NCI-H1694 (cell line): ENCODE measurements at regions not wholly inside any gene's neighbourhood (a gene's known extent, or its start where the extent isn't known, plus 50 kb on each side); places are given as distances from the start of the nearest gene placed in this dataset.
"Not testable (repeated sequence)": the region's sequence is repeated elsewhere in the genome, so short reads cannot be mapped to it uniquely, and the experiment has no call there.

ENCODE experiments used
- DNase-seq: peaks from one replicate; lab custom pipeline; 2025; lab: John Stamatoyannopoulos, UW

DNA sequence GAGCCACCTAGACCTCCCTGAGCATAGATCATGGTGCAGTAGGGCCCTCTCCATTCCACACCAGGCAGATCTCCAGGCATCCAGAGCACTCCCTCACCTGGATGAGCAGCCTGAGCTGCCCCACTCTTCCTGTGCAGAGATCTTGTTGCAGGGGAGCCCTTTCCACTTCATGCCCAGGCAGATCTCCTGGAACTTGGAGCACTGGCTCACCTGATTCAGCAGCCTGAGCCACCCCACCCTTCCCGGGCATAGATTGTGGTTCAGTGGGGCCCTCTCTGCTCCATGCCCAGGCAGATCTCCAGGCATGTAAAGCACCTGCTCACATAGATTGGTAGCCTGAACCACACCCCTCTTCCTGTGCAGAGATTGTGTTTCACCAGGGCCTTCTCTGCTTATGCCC, 78.0 kb downstream of the SEC16B start:
- DNase-seq = no peak

DNA sequence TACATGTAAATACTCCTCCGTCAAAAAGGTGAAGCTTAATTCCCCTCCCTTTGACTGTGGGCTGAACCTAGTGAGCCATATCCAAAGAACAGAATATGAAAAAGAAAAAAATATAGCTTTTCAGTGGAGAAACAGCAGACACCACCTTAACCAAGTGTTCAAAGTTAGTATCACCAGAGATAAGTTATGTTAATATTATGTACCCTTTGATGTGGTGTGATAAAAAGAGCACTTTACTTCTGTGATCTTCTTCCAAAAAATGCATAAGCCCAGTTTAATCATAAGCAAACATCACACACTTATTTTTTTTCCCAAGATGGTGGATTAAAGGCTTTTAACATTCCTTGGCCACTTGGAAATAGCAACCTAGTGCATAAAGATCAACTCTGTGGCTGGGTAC, 79.4 kb downstream of the SEC16B start:
- DNase-seq = no peak

DNA sequence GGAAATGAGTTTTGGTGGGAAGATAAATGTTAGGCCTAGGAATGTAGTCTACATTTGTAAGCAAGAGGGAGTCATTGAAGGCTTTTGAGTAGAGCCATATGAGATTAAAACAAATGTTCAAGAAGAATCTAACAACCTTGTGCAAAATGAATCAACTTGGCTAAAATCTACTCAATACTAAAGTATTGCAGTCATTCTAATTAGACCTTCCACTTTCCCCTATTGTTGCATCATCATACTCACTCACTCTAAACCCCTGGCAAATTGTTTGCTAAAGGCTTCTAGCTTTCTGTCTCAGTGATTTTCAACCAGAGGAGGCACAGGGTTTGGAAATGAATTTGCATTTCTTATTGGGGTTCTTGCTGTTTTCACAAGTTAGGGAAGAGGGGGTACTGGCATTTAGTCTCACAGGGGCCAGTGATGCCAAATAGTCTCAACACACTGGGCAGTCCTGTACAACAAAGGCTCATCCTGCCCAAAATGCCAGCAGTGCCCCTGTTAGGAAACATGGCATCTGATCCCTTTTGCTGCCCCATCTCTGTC, 85.3 kb downstream of the SEC16B start:
- no peak for DNase-seq

GRCh38 chr1:177883581-177883980, 86.3 kb downstream of the SEC16B start:
- no peak for DNase-seq

DNA sequence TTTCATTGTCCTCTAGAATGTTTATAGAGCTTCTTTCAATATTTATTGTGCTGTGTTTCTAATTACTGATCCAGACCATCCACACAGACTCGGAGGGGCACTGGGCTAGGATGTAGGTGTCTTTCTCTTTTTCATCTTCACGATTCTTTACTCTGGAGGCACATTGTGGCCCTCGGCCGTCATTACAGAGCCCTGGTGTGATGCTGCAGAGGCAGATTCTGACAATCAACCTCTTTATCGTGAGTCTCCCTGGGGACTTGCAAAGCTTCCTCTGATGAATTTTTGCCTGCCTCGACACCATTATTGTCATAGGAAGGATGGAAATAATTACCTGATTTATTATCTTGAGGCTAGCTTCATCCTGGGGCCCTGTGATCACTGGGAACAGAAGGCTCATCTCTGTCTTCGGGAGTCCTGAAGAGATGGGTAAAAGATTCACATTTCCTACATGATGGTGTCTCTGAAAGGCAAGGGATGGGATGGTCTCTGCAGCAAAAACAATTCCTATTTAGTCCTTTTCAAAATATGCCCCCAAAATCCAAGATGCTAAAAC, 89.4 kb downstream of the SEC16B start:
- DNase-seq = no peak

- no peak for DNase-seq
Measured at GRCh38 chr1:177877086-177877485, 92.8 kb downstream of the SEC16B start.

GRCh38 chr1:177873238-177873637, 96.6 kb downstream of the SEC16B start:
- DNase-seq = peak; percentile 20

- DNase-seq = no peak
Measured at GRCh38 chr1:177872308-177872900, 97.5 kb downstream of the SEC16B start.

DNA sequence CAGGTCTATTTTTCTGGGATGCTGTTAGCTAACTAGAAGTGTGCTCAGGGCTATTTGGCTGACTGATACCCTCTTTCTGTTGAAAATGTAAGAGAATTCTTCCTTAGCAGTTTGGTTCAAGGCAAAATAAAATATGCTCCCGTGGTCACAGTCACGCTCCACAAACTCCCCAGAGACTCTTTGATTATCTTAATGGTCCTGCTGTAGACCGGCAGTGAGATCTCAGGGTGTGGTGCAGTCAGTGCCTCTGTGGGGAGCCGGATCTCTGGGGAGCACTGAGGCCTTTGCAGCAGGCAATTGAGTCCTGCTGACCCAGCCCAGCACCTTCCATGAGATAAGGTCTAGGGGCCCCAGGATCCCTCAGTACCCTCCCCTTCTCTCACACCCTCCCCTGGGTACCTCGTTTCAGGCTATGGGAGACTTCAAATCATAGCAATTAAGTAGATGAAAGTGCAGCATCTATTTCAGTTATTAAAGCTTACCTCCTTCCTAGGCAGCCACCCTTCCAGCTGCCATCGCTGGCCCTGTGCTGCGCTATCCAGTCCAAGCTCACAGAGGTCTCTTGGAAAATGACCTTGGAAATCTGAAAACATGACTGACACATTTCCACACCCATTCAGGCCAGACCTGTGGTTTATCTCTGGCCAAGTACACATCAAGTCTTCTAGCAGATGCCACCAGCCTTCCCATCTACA, 98.1 kb downstream of the SEC16B start:
- no peak for DNase-seq

GRCh38 chr1:177869586-177869985, 100.3 kb downstream of the SEC16B start:
- DNase-seq = no peak

- DNase-seq = not testable (repeated sequence)
Measured at GRCh38 chr1:177869011-177869410, 100.8 kb downstream of the SEC16B start.

GRCh38 chr1:177865807-177866206, 104.1 kb downstream of the SEC16B start:
- DNase-seq = no peak

DNA sequence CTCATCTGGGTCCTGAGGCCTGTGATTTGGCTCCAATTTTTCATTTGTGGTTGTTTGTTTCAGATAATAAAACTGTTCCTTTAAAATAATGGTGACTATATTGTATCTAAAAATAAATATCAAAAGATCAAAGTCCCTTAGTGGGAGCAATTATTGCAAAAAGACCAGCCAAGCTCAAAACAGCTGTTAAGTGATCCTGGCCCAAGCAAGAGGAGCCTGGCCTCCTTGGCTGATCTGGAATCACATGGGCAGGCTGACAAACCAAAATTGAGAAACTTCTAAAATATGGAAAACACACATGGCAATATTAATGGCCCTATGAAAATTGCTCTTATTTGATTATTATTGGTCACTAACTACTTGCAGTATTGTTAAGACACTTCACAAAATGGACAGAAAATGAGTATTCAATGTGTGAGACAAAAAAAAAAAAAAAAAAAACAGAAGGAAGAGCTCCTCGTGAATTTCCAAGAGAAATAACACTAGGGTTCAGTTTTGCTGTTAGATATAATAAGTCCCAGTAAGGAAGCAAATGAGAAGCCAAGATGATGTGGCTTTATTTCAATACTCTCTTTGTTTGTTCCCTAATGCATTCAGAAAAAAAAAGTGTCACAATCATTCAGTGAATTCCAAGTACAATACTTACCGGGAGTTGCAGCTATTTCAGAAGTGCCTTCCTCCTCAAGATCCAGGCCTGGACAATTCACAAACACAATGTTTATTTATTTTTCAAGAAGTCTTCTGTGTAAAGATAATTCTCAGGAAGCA, 105.1 kb downstream of the SEC16B start:
- DNase-seq = no peak

GRCh38 chr1:177863796-177864195, 106.1 kb downstream of the SEC16B start:
- no peak for DNase-seq

- DNase-seq = no peak
Measured at GRCh38 chr1:177862916-177863315, 106.9 kb downstream of the SEC16B start.

DNA sequence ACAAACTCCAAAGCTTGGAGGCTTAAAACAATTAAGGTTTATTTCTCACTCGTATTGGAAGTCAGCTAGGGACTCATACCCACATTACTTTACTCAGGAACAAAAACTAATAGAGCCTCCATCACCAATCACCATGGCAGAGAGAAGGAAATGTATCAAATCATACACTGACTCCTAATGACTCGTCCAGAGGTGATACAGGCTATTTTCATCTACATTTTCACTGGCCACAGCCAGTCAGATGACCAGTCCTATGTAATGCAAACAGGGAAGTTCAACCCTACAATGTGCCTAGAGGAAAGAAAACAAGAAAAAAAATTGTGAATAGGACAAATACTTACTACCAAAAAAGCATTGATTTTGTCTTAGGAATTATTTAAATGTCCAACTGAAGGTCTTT, 110.3 kb downstream of the SEC16B start:
- no peak for DNase-seq

DNA sequence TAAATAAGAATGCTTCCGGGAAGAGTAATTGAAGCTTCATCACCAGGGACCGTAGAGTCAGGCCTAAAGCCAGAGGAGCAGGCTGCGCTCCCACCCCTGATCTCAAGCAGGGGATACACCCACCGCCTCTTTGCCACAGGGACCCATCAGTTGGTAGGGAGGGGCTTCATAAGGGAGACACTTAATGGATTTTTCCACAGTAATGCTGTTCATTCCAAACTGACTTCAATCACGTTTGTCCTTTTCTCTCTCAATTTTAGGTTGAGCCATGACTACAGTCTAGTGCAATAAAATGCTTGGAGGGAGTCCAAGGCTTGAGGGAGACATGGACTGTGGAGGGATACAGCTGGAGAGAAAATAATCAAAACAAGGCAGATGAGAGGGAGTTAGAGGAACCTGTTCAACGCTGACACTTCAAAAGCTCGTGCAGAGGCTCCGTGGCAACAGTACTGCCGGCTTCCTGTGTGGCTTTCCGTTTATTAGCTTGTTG, 111.5 kb downstream of the SEC16B start:
- DNase-seq = peak; percentile 82

DNA sequence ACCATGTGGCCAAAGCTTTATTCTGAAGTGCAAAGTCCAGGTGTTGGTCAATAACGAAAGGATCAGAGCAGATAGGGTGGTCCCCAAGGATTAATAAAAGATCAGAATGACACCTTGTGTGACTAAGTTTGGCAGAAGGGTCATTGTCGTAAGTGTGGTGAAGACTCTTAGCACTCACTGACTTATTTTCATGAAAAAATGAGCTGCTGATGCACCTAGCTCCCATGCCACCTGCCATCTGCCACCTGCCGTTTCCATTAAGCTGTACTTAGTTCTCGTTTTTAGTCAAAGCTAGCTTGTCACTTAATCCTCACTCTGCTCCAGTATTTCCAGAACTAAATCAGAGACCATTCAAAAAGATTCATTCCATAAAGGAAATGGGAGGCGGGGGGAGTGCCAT, 112.6 kb downstream of the SEC16B start:
- DNase-seq = no peak

- DNase-seq = no peak
Measured at GRCh38 chr1:177854951-177855350, 114.9 kb downstream of the SEC16B start.

DNA sequence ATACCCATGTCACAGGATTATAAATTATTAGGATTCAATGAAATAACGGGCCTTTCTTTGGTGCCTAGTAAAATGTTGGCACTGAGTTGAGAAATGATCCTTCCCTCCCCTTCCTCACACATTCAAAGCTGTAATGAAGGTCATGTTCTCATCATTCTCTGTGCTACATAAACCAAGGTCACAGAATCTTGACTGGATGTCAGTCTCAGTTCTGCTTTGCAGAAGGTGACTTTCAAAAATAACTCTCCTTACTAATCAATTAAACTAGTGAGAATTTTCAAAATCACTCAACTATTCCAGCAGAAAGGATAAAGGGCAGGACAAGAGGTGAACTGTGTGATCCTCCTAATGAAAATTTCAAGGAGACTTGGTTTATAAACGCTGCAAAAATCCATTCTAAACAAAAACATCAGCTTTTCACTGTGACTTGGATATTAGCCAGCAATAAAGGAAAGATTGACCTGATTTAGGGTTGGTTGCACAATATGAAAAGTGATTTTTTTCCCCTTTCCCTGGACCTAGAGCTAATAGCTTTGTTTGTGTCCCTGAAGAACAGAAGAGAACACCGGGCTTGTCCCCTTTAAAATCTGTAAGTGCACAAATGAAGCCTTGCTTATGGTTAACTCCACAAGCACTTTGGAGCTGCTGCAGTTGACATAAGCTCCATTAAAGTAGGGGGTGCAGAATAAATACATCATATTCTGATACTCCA, 120.1 kb downstream of the SEC16B start:
- DNase-seq = no peak

DNA sequence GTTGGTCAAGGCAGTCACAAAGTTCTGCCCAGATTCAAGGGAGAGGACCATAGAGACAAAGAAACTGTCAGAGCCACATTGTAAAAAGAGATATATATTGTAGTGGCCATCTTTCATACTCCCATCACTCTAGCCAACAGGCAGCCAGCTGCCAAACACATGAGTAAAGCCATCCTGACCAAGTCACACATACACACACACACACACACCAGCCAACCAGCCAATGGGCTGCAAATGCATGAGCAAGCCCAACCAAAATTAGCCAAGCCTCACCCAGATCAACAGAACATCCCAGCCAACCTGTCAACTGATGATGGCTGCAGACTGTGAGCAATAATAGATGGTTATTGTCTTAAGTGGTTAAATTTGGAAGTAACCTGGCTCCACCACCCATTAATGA, 120.7 kb downstream of the SEC16B start:
- no peak for DNase-seq

DNA sequence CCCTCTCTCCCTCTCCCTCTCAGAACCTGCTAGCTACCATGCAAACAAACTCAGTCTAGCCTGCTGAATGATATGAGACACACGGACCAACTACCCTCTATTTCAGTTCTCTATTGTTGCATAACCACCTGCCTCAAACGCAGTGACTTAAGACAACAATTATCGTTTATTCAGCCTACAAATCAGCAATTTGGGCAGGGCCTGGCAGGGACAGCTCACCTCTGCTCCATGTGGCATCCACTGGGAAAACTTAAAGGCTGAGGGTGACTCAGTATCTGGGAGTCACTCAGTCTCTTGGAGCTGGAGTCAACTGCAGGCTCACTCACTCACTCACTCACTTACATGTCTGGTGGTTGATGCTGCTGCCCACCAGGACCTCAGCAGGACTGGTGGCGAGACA, 121.3 kb downstream of the SEC16B start:
- DNase-seq = no peak
